ENCODE measurements at regions not wholly inside any gene's neighbourhood (a gene's known extent, or its start where the extent isn't known, plus 50 kb on each side); places are given as distances from the start of the nearest gene placed in this dataset.

DNA sequence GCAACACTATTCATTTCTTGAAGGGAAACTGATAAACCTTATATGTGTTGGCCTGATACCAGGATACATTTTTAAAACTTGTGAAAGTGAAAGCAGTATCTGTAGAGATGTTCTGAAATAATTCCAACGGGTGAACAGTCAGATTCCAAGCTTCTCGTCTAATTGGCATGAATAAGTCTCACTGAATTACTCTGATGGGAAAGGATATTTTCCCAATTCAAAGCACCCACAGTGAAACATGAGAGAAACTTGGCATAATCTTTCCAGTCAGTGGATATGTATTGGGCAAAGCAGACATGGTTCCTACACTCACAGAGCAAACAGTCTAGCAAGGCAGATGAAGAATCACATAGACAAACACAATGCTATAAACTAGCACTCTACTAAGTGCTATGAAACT is 413.1 kb downstream of the MED13L start (continued):
- TF ChIP-seq, protein P1, sequence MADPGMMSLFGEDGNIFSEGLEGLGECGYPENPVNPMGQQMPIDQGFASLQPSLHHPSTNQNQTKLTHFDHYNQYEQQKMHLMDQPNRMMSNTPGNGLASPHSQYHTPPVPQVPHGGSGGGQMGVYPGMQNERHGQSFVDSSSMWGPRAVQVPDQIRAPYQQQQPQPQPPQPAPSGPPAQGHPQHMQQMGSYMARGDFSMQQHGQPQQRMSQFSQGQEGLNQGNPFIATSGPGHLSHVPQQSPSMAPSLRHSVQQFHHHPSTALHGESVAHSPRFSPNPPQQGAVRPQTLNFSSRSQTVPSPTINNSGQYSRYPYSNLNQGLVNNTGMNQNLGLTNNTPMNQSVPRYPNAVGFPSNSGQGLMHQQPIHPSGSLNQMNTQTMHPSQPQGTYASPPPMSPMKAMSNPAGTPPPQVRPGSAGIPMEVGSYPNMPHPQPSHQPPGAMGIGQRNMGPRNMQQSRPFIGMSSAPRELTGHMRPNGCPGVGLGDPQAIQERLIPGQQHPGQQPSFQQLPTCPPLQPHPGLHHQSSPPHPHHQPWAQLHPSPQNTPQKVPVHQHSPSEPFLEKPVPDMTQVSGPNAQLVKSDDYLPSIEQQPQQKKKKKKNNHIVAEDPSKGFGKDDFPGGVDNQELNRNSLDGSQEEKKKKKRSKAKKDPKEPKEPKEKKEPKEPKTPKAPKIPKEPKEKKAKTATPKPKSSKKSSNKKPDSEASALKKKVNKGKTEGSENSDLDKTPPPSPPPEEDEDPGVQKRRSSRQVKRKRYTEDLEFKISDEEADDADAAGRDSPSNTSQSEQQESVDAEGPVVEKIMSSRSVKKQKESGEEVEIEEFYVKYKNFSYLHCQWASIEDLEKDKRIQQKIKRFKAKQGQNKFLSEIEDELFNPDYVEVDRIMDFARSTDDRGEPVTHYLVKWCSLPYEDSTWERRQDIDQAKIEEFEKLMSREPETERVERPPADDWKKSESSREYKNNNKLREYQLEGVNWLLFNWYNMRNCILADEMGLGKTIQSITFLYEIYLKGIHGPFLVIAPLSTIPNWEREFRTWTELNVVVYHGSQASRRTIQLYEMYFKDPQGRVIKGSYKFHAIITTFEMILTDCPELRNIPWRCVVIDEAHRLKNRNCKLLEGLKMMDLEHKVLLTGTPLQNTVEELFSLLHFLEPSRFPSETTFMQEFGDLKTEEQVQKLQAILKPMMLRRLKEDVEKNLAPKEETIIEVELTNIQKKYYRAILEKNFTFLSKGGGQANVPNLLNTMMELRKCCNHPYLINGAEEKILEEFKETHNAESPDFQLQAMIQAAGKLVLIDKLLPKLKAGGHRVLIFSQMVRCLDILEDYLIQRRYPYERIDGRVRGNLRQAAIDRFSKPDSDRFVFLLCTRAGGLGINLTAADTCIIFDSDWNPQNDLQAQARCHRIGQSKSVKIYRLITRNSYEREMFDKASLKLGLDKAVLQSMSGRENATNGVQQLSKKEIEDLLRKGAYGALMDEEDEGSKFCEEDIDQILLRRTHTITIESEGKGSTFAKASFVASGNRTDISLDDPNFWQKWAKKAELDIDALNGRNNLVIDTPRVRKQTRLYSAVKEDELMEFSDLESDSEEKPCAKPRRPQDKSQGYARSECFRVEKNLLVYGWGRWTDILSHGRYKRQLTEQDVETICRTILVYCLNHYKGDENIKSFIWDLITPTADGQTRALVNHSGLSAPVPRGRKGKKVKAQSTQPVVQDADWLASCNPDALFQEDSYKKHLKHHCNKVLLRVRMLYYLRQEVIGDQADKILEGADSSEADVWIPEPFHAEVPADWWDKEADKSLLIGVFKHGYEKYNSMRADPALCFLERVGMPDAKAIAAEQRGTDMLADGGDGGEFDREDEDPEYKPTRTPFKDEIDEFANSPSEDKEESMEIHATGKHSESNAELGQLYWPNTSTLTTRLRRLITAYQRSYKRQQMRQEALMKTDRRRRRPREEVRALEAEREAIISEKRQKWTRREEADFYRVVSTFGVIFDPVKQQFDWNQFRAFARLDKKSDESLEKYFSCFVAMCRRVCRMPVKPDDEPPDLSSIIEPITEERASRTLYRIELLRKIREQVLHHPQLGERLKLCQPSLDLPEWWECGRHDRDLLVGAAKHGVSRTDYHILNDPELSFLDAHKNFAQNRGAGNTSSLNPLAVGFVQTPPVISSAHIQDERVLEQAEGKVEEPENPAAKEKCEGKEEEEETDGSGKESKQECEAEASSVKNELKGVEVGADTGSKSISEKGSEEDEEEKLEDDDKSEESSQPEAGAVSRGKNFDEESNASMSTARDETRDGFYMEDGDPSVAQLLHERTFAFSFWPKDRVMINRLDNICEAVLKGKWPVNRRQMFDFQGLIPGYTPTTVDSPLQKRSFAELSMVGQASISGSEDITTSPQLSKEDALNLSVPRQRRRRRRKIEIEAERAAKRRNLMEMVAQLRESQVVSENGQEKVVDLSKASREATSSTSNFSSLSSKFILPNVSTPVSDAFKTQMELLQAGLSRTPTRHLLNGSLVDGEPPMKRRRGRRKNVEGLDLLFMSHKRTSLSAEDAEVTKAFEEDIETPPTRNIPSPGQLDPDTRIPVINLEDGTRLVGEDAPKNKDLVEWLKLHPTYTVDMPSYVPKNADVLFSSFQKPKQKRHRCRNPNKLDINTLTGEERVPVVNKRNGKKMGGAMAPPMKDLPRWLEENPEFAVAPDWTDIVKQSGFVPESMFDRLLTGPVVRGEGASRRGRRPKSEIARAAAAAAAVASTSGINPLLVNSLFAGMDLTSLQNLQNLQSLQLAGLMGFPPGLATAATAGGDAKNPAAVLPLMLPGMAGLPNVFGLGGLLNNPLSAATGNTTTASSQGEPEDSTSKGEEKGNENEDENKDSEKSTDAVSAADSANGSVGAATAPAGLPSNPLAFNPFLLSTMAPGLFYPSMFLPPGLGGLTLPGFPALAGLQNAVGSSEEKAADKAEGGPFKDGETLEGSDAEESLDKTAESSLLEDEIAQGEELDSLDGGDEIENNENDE (IDR thresholded peaks at IDR 0.05; ENCODE audit: insufficient replicate concordance, low read length): no peak
- TF ChIP-seq, protein P2, sequence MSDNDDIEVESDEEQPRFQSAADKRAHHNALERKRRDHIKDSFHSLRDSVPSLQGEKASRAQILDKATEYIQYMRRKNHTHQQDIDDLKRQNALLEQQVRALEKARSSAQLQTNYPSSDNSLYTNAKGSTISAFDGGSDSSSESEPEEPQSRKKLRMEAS (IDR thresholded peaks at IDR 0.05): no peak
- TF ChIP-seq TAF7 (optimal IDR thresholded peaks at IDR 0.05; ENCODE audit: borderline replicate concordance, low read depth, low read length) (no peak), RAD21 (IDR thresholded peaks at IDR 0.05 in 1 of 2, conservative IDR thresholded peaks at IDR 0.05 in 1 of 2; ENCODE audit: low read depth in 2 of 2, low read length in 2 of 2) (no peak), RNF2 (IDR thresholded peaks at IDR 0.05; ENCODE audit: borderline replicate concordance, low read depth, low read length, missing control alignments, poor library complexity, severe bottlenecking) (no peak), SAP30 (IDR thresholded peaks at IDR 0.05; ENCODE audit: insufficient read depth, insufficient replicate concordance, low read length) (no peak), EGR1 (IDR thresholded peaks at IDR 0.05; ENCODE audit: borderline replicate concordance, low read depth, low read length) (no peak), CREB1 (IDR thresholded peaks at IDR 0.05) (no peak), BCL11A (IDR thresholded peaks at IDR 0.05; ENCODE audit: low read depth in 2 of 2, low read length in 2 of 2) (no peak), MAFK (IDR thresholded peaks at IDR 0.05; ENCODE audit: low read depth, low read length) (no peak), BRCA1 (IDR thresholded peaks at IDR 0.05; ENCODE audit: low read depth, low read length) (no peak)

Data from H1 (cell line).